Transverse colon (tissue), 3 donors: ENCODE measurements at regions not wholly inside any gene's neighbourhood (a gene's known extent, or its start where the extent isn't known, plus 50 kb on each side); places are given as distances from the start of the nearest gene placed in this dataset.

Experiments used
- CTCF ChIP-seq, 5 experiments: fragments of 200-600 bp in 3 of 5; fragments of 450-650 bp in 2 of 5; sonication (generic) in 3 of 5; IDR thresholded peaks; 1 replicate in 2 of 5; 2 replicates in 3 of 5; pipeline ENCODE4 v1.5.1; 2016 to 2017; ENCODE audit warnings: antibody characterized with exemption in 5 of 5, inconsistent platforms in 3 of 5, mild to moderate bottlenecking in 2 of 5, moderate library complexity in 1 of 5
- POLR2A ChIP-seq: fragments of 450-650 bp; IDR thresholded peaks from one replicate; pipeline ENCODE4 v1.6.1; 2016; ENCODE audit warnings: antibody characterized with exemption, mild to moderate bottlenecking, moderate library complexity

DNA sequence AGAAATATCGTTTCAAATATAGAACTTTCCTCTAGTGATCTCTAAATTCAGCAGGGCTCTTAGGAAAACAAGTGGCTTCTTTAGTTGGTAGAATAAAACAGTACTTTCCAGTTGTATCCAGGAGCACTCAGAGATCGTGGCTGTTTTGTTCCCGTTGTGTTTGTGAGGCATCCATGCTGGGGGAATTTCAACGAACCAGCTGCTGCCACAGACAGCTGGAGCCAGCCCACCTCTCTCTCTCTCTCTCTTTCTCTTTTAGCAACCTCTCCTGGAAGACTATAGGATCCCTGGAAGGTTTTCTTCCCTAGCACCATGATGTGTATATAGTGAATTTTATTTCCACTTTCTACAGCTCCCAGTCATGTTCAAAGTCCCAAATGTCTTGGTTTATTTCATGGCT is 1116.0 kb upstream of the SEMA6A start:
- TF ChIP-seq CTCF (IDR thresholded peaks at IDR 0.05), result no peak
- no peak for TF ChIP-seq POLR2A
